ENCODE measurements at regions not wholly inside any gene's neighbourhood (a gene's known extent, or its start where the extent isn't known, plus 50 kb on each side); places are given as distances from the start of the nearest gene placed in this dataset.
A peak's percentile ranks its signal among the peaks of the same experiment; 100 is the strongest.

DNA sequence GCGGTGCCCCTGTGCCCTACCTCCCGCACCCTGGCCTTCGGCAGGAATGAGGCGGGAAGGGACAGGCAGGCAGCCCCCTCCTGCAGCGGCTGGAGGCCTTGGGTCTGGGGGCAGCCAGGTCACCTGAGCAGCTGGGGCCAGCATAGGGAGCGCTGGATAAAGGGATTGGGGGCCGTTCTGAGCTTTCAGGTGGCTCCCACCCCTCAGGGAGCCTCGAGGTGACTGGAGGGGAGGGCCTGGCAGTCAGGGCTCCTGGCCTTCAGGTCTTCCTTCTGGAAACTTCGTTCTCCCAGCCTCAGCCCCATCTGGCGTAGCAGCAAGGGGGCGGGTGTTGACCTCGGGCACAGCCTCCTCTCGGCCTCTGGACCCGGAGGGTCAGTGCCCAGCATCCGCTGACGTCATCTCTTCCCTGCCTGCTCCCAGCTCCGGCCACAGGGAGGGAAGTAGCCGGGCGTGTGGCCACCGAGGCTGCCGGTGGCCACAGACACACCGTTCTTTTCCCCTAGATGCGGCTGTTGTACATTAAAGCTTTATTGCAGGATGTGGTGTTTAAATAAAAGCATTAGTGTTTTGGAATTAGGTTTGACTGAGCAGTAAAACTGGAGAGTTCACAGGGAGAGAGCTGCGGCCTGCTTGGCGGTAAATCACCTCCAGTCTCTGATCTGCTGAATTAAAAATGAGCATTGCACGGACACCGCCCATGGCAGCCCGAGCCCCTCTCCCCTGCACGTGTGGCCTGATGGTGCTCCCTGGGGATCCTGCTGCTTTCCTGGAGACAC, 80.0 kb upstream of the GATA5 start:
- H3K4me1 ChIP-seq (ENCODE audit: control insufficient read depth in 2 of 2, insufficient read depth in 1 of 2, low read depth in 1 of 2, low read length in 2 of 2): peaks cover 4 to 7% of the 10 kb centered on the region in 2 donors
- WGBS, 2 donors (ENCODE audit: extremely low coverage in 2 of 2, insufficient read length in 2 of 2, insufficient replicate concordance in 1 of 2): no CpG with 5 or more reads among the region's 29 CpGs
- no peak overlapping the region for H2BK120ac ChIP-seq (ENCODE audit: low read depth, low read length)

DNA sequence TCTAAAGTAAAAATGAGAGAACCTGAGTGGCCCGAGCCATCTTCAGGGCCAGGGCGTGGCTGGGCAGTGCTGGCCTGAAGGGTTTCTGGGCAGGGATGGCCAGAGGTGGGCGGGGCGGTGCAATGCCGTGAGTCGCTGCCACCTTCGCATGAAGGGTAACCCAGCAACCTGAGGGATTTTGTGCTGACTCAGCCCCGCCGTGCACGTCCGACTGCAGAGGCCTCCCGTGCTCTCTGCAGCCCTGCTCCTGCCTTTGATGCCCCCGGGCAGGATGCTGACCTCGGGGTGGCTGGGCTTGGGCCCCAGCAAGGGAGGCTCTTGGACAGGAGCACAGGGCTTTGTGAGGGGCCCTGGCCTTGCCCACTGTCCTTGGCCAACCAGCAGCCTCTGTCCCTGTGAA, 81.7 kb upstream of the GATA5 start:
- Histone ChIP-seq H4K8ac (ENCODE audit: low read depth, low read length) (peak overlapping the region; percentile 65), H3K4me3 (ENCODE audit: low read length in 2 of 2) (no peak overlapping the region), H2AK5ac (ENCODE audit: low read depth, low read length) (peak overlapping the region; percentile 70), H2AFZ (ENCODE audit: low read length) (no peak overlapping the region), H3K14ac (ENCODE audit: low read length) (peak overlapping the region; percentile 71), H3K9me3 (replicated peaks in 1 of 2; ENCODE audit: control insufficient read depth in 2 of 2, insufficient read depth in 1 of 2, low read depth in 1 of 2, low read length in 2 of 2) (no peaks in the 10 kb centered on the region), H3K4ac (ENCODE audit: low read length) (no peak overlapping the region), H2BK15ac (ENCODE audit: low read length) (peak overlapping the region; percentile 49), H3K9ac (ENCODE audit: low read depth, low read length, poor library complexity) (no peak overlapping the region), H3K27me3 (ENCODE audit: control insufficient read depth in 3 of 3, insufficient read depth in 3 of 3, low read depth in 1 of 3, low read length in 3 of 3) (peaks cover 0 to 99% (median 2%) of the 10 kb centered on the region in 3 experiments), H3K36me3 (replicated peaks in 1 of 2; ENCODE audit: control insufficient read depth in 2 of 2, insufficient read depth in 2 of 2, low read length in 2 of 2) (no peaks in the 10 kb centered on the region), H2BK120ac (ENCODE audit: low read depth, low read length) (no peak overlapping the region), H3K79me1 (ENCODE audit: low read depth, low read length) (peaks cover 2% of the 10 kb centered on the region), H4K91ac (ENCODE audit: low read depth, low read length, poor library complexity) (no peak overlapping the region), H3K4me2 (ENCODE audit: insufficient read depth, low read length, poor library complexity, severe bottlenecking) (no peak overlapping the region), H3K27ac (replicated peaks; ENCODE audit: low read length) (no peak overlapping the region), H3K23ac (ENCODE audit: low read depth, low read length, poor library complexity) (peak overlapping the region; percentile 65), H3K4me1 (ENCODE audit: control insufficient read depth in 2 of 2, insufficient read depth in 1 of 2, low read depth in 1 of 2, low read length in 2 of 2) (peaks cover 0 to 2% of the 10 kb centered on the region in 2 donors), H3K18ac (ENCODE audit: low read length) (peak overlapping the region; percentile 76), H2BK5ac (ENCODE audit: low read length) (no peak overlapping the region), H2BK12ac (ENCODE audit: low read length) (peak overlapping the region; percentile 22)
- no peak for DNase-seq (ENCODE audit: low spot score)
- WGBS, 2 donors (ENCODE audit: extremely low coverage in 2 of 2, insufficient read length in 2 of 2, insufficient replicate concordance in 1 of 2): no CpG with 5 or more reads among the region's 14 CpGs

More for the DNA sequence above, 80.0 kb upstream of the GATA5 start:
- H3K27me3 ChIP-seq (ENCODE audit: control insufficient read depth in 3 of 3, insufficient read depth in 3 of 3, low read depth in 1 of 3, low read length in 3 of 3): peaks cover 7 to 98% (median 16%) of the 10 kb centered on the region in 3 experiments
- peak overlapping the region; percentile 94 for H3K14ac ChIP-seq (ENCODE audit: low read length)
- peak overlapping the region; percentile 73 for H3K23ac ChIP-seq (ENCODE audit: low read depth, low read length, poor library complexity)
- no peak overlapping the region for H3K27ac ChIP-seq (replicated peaks; ENCODE audit: low read length)
- peak overlapping the region; percentile 16 for H2BK15ac ChIP-seq (ENCODE audit: low read length)
- peak overlapping the region; percentile 47 for H2AK5ac ChIP-seq (ENCODE audit: low read depth, low read length)
- H2BK5ac ChIP-seq (ENCODE audit: low read length): no peak overlapping the region
- no peaks in the 10 kb centered on the region for H3K9me3 ChIP-seq (replicated peaks in 1 of 2; ENCODE audit: control insufficient read depth in 2 of 2, insufficient read depth in 1 of 2, low read depth in 1 of 2, low read length in 2 of 2)
- no peaks in the 10 kb centered on the region for H3K36me3 ChIP-seq (replicated peaks in 1 of 2; ENCODE audit: control insufficient read depth in 2 of 2, insufficient read depth in 2 of 2, low read length in 2 of 2)
- DNase-seq (ENCODE audit: low spot score): no peak
- H3K4me3 ChIP-seq (ENCODE audit: low read length in 2 of 2): no peak overlapping the region
- H3K79me1 ChIP-seq (ENCODE audit: low read depth, low read length): peaks cover 4% of the 10 kb centered on the region
- H2BK12ac ChIP-seq (ENCODE audit: low read length): peak overlapping the region; percentile 50
- H3K9ac ChIP-seq (ENCODE audit: low read depth, low read length, poor library complexity): no peak overlapping the region
- H2AFZ ChIP-seq (ENCODE audit: low read length): no peak overlapping the region
- H3K4me2 ChIP-seq (ENCODE audit: insufficient read depth, low read length, poor library complexity, severe bottlenecking): no peak overlapping the region
- H3K18ac ChIP-seq (ENCODE audit: low read length): peak overlapping the region; percentile 78
- H4K8ac ChIP-seq (ENCODE audit: low read depth, low read length): no peak overlapping the region
- no peak overlapping the region for H4K91ac ChIP-seq (ENCODE audit: low read depth, low read length, poor library complexity)
- no peak overlapping the region for H3K4ac ChIP-seq (ENCODE audit: low read length)

DNA sequence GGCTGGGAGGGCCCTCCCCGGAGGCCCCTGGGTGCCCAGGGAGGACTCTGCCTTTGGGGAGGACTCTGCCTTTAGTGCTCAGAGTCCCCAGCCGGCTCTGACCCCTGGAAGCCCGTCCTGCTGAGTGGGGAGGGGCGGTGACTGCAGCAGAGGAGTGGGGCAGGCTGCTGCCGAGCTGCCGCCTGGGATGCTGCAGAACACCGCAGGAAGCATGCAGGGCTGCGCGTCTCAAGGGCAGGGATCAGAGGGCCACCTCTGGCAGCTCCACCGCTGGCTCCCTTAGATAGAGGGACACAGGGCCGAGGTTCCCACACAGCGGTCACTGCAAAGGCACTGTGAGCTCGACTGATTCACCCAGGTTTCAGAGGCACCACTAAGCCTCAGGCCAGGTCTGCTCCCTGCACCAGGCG, 82.2 kb upstream of the GATA5 start:
- no peak overlapping the region for H3K9ac ChIP-seq (ENCODE audit: low read depth, low read length, poor library complexity)
- H3K27ac ChIP-seq (replicated peaks; ENCODE audit: low read length): no peak overlapping the region
- peak overlapping the region; percentile 17 for H3K14ac ChIP-seq (ENCODE audit: low read length)
- peaks cover 0 to 2% of the 10 kb centered on the region in 2 donors for H3K4me1 ChIP-seq (ENCODE audit: control insufficient read depth in 2 of 2, insufficient read depth in 1 of 2, low read depth in 1 of 2, low read length in 2 of 2)
- H3K23ac ChIP-seq (ENCODE audit: low read depth, low read length, poor library complexity): no peak overlapping the region
- H4K8ac ChIP-seq (ENCODE audit: low read depth, low read length): no peak overlapping the region
- no CpG with 5 or more reads among the region's 14 CpGs for WGBS, 2 donors (ENCODE audit: extremely low coverage in 2 of 2, insufficient read length in 2 of 2, insufficient replicate concordance in 1 of 2)
- no peak overlapping the region for H4K91ac ChIP-seq (ENCODE audit: low read depth, low read length, poor library complexity)
- peaks cover 0 to 99% (median 0%) of the 10 kb centered on the region in 3 experiments for H3K27me3 ChIP-seq (ENCODE audit: control insufficient read depth in 3 of 3, insufficient read depth in 3 of 3, low read depth in 1 of 3, low read length in 3 of 3)
- H2AK5ac ChIP-seq (ENCODE audit: low read depth, low read length): peak overlapping the region; percentile 20
- H3K79me1 ChIP-seq (ENCODE audit: low read depth, low read length): peaks cover 2% of the 10 kb centered on the region
- peak overlapping the region; percentile 76 for H3K18ac ChIP-seq (ENCODE audit: low read length)
- no peak overlapping the region for H3K4me2 ChIP-seq (ENCODE audit: insufficient read depth, low read length, poor library complexity, severe bottlenecking)
- no peak overlapping the region for H2BK5ac ChIP-seq (ENCODE audit: low read length)
- no peak overlapping the region for H3K4me3 ChIP-seq (ENCODE audit: low read length in 2 of 2)
- no peaks in the 10 kb centered on the region for H3K36me3 ChIP-seq (replicated peaks in 1 of 2; ENCODE audit: control insufficient read depth in 2 of 2, insufficient read depth in 2 of 2, low read length in 2 of 2)
- H3K4ac ChIP-seq (ENCODE audit: low read length): no peak overlapping the region
- no peak overlapping the region for H2BK15ac ChIP-seq (ENCODE audit: low read length)
- H2BK12ac ChIP-seq (ENCODE audit: low read length): no peak overlapping the region
- no peaks in the 10 kb centered on the region for H3K9me3 ChIP-seq (replicated peaks in 1 of 2; ENCODE audit: control insufficient read depth in 2 of 2, insufficient read depth in 1 of 2, low read depth in 1 of 2, low read length in 2 of 2)
- H2BK120ac ChIP-seq (ENCODE audit: low read depth, low read length): no peak overlapping the region
- DNase-seq (ENCODE audit: low spot score): no peak
- H2AFZ ChIP-seq (ENCODE audit: low read length): no peak overlapping the region

DNA sequence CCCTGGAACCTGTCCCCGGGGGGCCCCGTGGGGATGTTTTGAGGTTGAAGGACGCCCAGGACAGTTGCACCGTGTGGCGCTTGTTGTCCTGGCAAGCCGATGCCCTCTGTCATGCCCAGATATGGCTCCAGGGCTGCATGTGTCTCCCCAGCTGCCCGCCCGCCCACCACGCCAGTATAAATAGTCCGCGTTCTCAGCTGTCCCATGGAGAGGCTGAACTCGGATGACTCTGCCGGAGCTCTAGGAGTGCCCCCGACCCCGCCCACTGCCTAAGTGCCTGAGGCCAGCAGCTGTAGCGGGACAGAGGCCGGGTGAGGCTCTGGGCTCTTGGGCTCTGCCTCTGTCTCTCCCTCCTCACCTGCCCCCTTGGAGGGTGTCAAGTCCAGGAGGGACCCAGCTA, 83.0 kb upstream of the GATA5 start:
- H2BK15ac ChIP-seq (ENCODE audit: low read length): peak overlapping the region; percentile 75
- DNase-seq (ENCODE audit: low spot score): no peak
- peak overlapping the region; percentile 89 for H3K4ac ChIP-seq (ENCODE audit: low read length)
- H2AK5ac ChIP-seq (ENCODE audit: low read depth, low read length): peak overlapping the region; percentile 88
- H4K91ac ChIP-seq (ENCODE audit: low read depth, low read length, poor library complexity): no peak overlapping the region
- H3K18ac ChIP-seq (ENCODE audit: low read length): peak overlapping the region; percentile 57
- WGBS, 2 donors (ENCODE audit: extremely low coverage in 2 of 2, insufficient read length in 2 of 2, insufficient replicate concordance in 1 of 2): no CpG with 5 or more reads among the region's 17 CpGs
- H3K36me3 ChIP-seq (replicated peaks in 1 of 2; ENCODE audit: control insufficient read depth in 2 of 2, insufficient read depth in 2 of 2, low read length in 2 of 2): no peaks in the 10 kb centered on the region
- peaks cover 2% of the 10 kb centered on the region for H3K79me1 ChIP-seq (ENCODE audit: low read depth, low read length)
- peaks cover 0 to 99% (median 0%) of the 10 kb centered on the region in 3 experiments for H3K27me3 ChIP-seq (ENCODE audit: control insufficient read depth in 3 of 3, insufficient read depth in 3 of 3, low read depth in 1 of 3, low read length in 3 of 3)
- peaks cover 0 to 2% of the 10 kb centered on the region in 2 donors for H3K4me1 ChIP-seq (ENCODE audit: control insufficient read depth in 2 of 2, insufficient read depth in 1 of 2, low read depth in 1 of 2, low read length in 2 of 2)
- H3K4me3 ChIP-seq (ENCODE audit: low read length in 2 of 2): no peak overlapping the region
- H3K9me3 ChIP-seq (replicated peaks in 1 of 2; ENCODE audit: control insufficient read depth in 2 of 2, insufficient read depth in 1 of 2, low read depth in 1 of 2, low read length in 2 of 2): no peaks in the 10 kb centered on the region
- H3K4me2 ChIP-seq (ENCODE audit: insufficient read depth, low read length, poor library complexity, severe bottlenecking): no peak overlapping the region
- H2BK5ac ChIP-seq (ENCODE audit: low read length): no peak overlapping the region
- H4K8ac ChIP-seq (ENCODE audit: low read depth, low read length): no peak overlapping the region
- H3K9ac ChIP-seq (ENCODE audit: low read depth, low read length, poor library complexity): peak overlapping the region; percentile 60
- no peak overlapping the region for H3K27ac ChIP-seq (replicated peaks; ENCODE audit: low read length)
- no peak overlapping the region for H3K23ac ChIP-seq (ENCODE audit: low read depth, low read length, poor library complexity)
- H2AFZ ChIP-seq (ENCODE audit: low read length): no peak overlapping the region
- H2BK120ac ChIP-seq (ENCODE audit: low read depth, low read length): no peak overlapping the region
- H2BK12ac ChIP-seq (ENCODE audit: low read length): peak overlapping the region; percentile 22
- peak overlapping the region; percentile 56 for H3K14ac ChIP-seq (ENCODE audit: low read length)

Measured in neuronal stem cell (in vitro differentiated cells).